ENCODE measurements at regions not wholly inside any gene's neighbourhood (a gene's known extent, or its start where the extent isn't known, plus 50 kb on each side); places are given as distances from the start of the nearest gene placed in this dataset.

GRCh38 chr5:20469792-20470191 lies 481.8 kb upstream of the CDH18 start:
- no peak for TF ChIP-seq CTCF (IDR thresholded peaks at IDR 0.05; ENCODE audit: borderline replicate concordance, control extremely low read depth, extremely low read depth, insufficient read depth, missing control alignments)
- DNase-seq (ENCODE audit: low spot score): no peak
- in situ Hi-C loops (cut with MboI; ENCODE audit: low sequenced_read_pairs, unreplicated experiment): no loop called here

DNA sequence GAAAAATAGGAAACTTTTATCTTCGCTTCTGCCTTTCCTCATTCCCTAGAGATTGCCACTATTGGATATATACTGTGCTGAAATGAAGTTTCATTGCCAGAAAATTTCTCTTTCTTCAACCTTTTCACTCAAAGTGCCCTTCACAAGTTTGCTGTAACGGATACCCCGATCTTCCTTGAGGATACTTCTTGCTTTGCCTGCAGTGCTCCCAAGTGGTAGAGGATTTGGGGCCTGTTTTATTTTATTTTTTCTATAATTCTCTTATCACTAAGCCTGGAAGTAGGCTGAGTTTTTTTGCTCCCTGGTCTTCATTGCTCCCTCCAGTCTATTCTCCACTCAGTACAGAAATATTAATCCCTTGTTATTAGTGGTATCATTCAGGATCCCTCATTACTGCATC lies 481.4 kb upstream of the CDH18 start:
- DNase-seq (ENCODE audit: low spot score): no peak
- TF ChIP-seq CTCF (IDR thresholded peaks at IDR 0.05; ENCODE audit: borderline replicate concordance, control extremely low read depth, extremely low read depth, insufficient read depth, missing control alignments): no peak
- in situ Hi-C loops (cut with MboI; ENCODE audit: low sequenced_read_pairs, unreplicated experiment): no loop called here

DNA sequence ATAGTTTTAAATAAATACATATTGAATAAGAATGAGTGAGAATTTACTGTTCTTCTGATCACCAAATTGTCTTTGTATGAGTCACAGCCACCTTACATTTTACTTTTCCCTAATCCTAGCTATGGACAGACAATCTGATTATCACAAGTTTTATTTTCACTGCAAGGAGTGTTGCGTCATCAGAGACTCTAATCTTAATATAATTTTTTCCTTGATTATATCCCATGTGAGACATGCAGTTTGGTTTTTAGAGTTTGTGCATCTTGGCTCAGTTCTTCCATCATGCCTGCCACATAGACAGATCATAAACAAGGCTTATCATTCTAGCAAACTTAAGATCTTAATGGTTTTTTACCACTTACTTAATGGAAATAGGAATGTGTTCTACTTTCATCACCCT lies 478.5 kb upstream of the CDH18 start:
- TF ChIP-seq CTCF (IDR thresholded peaks at IDR 0.05; ENCODE audit: borderline replicate concordance, control extremely low read depth, extremely low read depth, insufficient read depth, missing control alignments): no peak
- DNase-seq (ENCODE audit: low spot score): no peak
- in situ Hi-C loops (cut with MboI; ENCODE audit: low sequenced_read_pairs, unreplicated experiment): no loop called here

DNA sequence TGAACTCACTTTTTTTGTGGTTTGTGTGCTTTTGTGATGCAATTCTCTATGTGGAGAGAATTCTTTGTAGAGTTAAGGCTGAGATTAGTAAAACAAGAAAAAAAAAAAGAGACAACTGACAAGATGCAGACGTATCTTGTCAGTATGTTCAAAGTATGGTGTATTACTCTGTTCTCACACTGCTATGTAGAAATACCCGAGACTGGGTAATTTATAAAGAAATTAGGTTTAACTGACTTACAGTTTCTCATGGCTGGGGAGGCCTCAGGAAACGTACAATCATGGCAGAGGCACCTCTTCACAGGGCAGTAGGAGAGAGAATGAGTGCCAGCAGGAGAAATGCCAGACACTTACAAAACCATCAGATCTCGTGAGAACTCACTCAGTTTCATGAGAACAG lies 475.2 kb upstream of the CDH18 start:
- in situ Hi-C loops (cut with MboI; ENCODE audit: low sequenced_read_pairs, unreplicated experiment): no loop called here
- no peak for DNase-seq (ENCODE audit: low spot score)
- TF ChIP-seq CTCF (IDR thresholded peaks at IDR 0.05; ENCODE audit: borderline replicate concordance, control extremely low read depth, extremely low read depth, insufficient read depth, missing control alignments): no peak

GRCh38 chr5:20446121-20446520 lies 458.1 kb upstream of the CDH18 start:
- DNase-seq (ENCODE audit: low spot score): no peak
- in situ Hi-C loops (cut with MboI; ENCODE audit: low sequenced_read_pairs, unreplicated experiment): no loop called here
- no peak for TF ChIP-seq CTCF (IDR thresholded peaks at IDR 0.05; ENCODE audit: borderline replicate concordance, control extremely low read depth, extremely low read depth, insufficient read depth, missing control alignments)

DNA sequence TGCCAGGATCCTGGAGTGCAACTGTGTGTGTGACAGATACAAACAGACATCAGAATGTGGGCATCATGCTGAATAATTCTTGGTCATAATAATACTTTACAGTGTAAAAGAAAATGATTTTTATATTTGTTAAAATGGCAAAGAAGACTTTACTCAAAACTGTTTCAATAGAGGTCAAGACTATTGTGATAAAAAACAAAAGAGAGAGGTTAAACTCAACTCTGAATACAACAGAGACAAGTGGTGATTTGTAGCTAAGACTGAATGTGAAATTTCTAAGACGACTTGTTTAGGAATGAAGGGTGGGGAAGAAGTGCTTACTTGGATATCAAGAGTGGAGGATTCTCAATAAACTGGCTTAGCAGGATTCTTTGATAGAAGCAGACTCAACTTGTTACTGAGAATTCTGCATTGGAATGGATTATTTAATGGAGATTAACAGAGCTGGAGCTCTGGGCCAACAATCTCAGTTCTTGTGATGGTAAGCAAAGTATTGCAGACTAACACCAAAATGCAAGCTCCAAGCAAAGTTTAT lies 457.4 kb upstream of the CDH18 start:
- no peak for DNase-seq (ENCODE audit: low spot score)
- no peak for TF ChIP-seq CTCF (IDR thresholded peaks at IDR 0.05; ENCODE audit: borderline replicate concordance, control extremely low read depth, extremely low read depth, insufficient read depth, missing control alignments)
- in situ Hi-C loops (cut with MboI; ENCODE audit: low sequenced_read_pairs, unreplicated experiment): no loop called here

DNA sequence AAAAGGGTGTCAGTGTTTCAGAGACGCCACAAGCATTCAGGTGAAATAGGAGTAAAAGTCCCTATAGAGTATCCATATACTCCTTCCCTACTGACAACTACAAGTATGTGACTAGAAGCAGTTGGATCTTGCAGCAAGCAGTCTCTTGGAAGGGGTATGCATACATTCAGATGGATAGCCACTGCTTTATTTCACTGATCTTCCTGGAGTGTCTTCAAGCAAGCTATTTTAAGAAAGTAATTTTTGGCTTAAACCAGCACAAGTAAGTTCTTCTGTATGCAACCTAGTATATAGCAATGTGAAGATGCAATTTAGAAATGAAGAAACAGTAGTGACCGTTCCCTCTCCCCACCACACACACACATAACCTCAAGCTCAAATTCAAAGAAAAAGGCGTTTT lies 446.8 kb upstream of the CDH18 start:
- in situ Hi-C loops (cut with MboI; ENCODE audit: low sequenced_read_pairs, unreplicated experiment): no loop called here
- DNase-seq (ENCODE audit: low spot score): no peak
- no peak for TF ChIP-seq CTCF (IDR thresholded peaks at IDR 0.05; ENCODE audit: borderline replicate concordance, control extremely low read depth, extremely low read depth, insufficient read depth, missing control alignments)

Measured in GM13976 (cell line).